CD14-positive monocyte (primary cell): ENCODE measurements at regions not wholly inside any gene's neighbourhood (a gene's known extent, or its start where the extent isn't known, plus 50 kb on each side); places are given as distances from the start of the nearest gene placed in this dataset.

ENCODE experiments used
- DNase-seq, 3 donors: peaks; one replicate each; pipeline ENCODE4 v3.0.0-alpha.2; 2011 to 2022
- H2AFZ ChIP-seq: 2 replicates; pipeline ENCODE4 v1.6.0; 2012; ENCODE audit warnings: mild to moderate bottlenecking, low read depth, low read length, inconsistent platforms; ENCODE audit not compliant: insufficient read depth, poor library complexity, severe bottlenecking
- H3K27ac ChIP-seq, 2 donors: 1 replicate in 1 of 2; 2 replicates in 1 of 2; pipeline ENCODE4 v1.5.1; 2012 to 2013; ENCODE audit warnings: low read length in 2 of 2, control low read depth in 1 of 2, inconsistent platforms in 1 of 2, low read depth in 1 of 2, mild to moderate bottlenecking in 1 of 2
- H3K27me3 ChIP-seq, 2 donors: one replicate each; pipeline versions ENCODE4 v1.6.0 to v1.6.1; 2011 to 2013; ENCODE audit warnings: low read length in 2 of 2; ENCODE audit not compliant: control insufficient read depth in 2 of 2, insufficient read depth in 2 of 2
- H3K36me3 ChIP-seq, 2 donors: replicated peaks in 1 of 2; 1 replicate in 1 of 2; 2 replicates in 1 of 2; pipeline versions ENCODE4 v1.5.1 to v1.6.1; 2012 to 2013; ENCODE audit warnings: low read length in 2 of 2, control low read depth in 1 of 2, inconsistent platforms in 1 of 2, mild to moderate bottlenecking in 1 of 2; ENCODE audit not compliant: insufficient read depth in 2 of 2, control insufficient read depth in 1 of 2
- H3K4me1 ChIP-seq, 2 donors: 1 replicate in 1 of 2; 2 replicates in 1 of 2; pipeline versions ENCODE4 v1.5.1 to v1.6.1; 2012 to 2013; ENCODE audit warnings: low read length in 2 of 2, control low read depth in 1 of 2, inconsistent platforms in 1 of 2, mild to moderate bottlenecking in 1 of 2, moderate library complexity in 1 of 2; ENCODE audit not compliant: insufficient read depth in 2 of 2, control insufficient read depth in 1 of 2
- H3K4me2 ChIP-seq: replicated peaks from 2 replicates; pipeline ENCODE3; 2012; ENCODE audit warnings: low read length, moderate library complexity, mild to moderate bottlenecking; ENCODE audit not compliant: poor library complexity, severe bottlenecking; ENCODE audit errors: extremely low read depth
- H3K4me3 ChIP-seq, 3 experiments: fragments of 200-600 bp in 1 of 3; sonication (generic) in 1 of 3; replicated peaks in 1 of 3; 1 replicate in 2 of 3; 2 replicates in 1 of 3; pipeline ENCODE4 v1.5.1; 2011 to 2013; ENCODE audit warnings: low read length in 3 of 3, mild to moderate bottlenecking in 3 of 3, control low read depth in 2 of 3, low read depth in 2 of 3, inconsistent platforms in 1 of 3, moderate library complexity in 1 of 3
- H3K79me2 ChIP-seq: 2 replicates; pipeline ENCODE4 v1.6.0; 2012; ENCODE audit warnings: mild to moderate bottlenecking, control low read depth, inconsistent platforms, low read length, moderate library complexity; ENCODE audit not compliant: insufficient read depth
- H3K9ac ChIP-seq: 2 replicates; pipeline ENCODE4 v1.6.0; 2017; ENCODE audit warnings: low read length, mild to moderate bottlenecking; ENCODE audit not compliant: insufficient read depth, poor library complexity, severe bottlenecking
- H3K9me3 ChIP-seq, 2 donors: replicated peaks in 1 of 2; 1 replicate in 1 of 2; 2 replicates in 1 of 2; pipeline versions ENCODE4 v1.5.1 to v1.6.1; 2012 to 2013; ENCODE audit warnings: low read length in 2 of 2, control low read depth in 1 of 2; ENCODE audit not compliant: control insufficient read depth in 1 of 2, insufficient read depth in 1 of 2
- H4K20me1 ChIP-seq: 2 replicates; pipeline ENCODE4 v1.6.0; 2012; ENCODE audit warnings: mild to moderate bottlenecking, low read length, control low read depth, moderate library complexity; ENCODE audit not compliant: insufficient read depth
- H3K27ac Mint-ChIP-seq, 7 donors: one replicate each; pipeline ENCODE4 v1.8.0; 2020; ENCODE audit warnings: mild to moderate bottlenecking in 7 of 7, mixed read lengths in 7 of 7, moderate library complexity in 6 of 7, inconsistent platforms in 2 of 7
- H3K27me3 Mint-ChIP-seq, 3 donors: one replicate each; pipeline ENCODE4 v1.8.0; 2021 to 2022; ENCODE audit warnings: low read depth in 3 of 3, mild to moderate bottlenecking in 3 of 3, mixed read lengths in 3 of 3, moderate library complexity in 3 of 3, inconsistent platforms in 1 of 3
- H3K36me3 Mint-ChIP-seq, 2 donors: one replicate each; pipeline ENCODE4 v1.8.0; 2020; ENCODE audit warnings: mixed read lengths in 2 of 2, inconsistent platforms in 1 of 2, mild to moderate bottlenecking in 1 of 2
- H3K4me1 Mint-ChIP-seq: one replicate; pipeline ENCODE4 v1.8.0; 2020; ENCODE audit warnings: mild to moderate bottlenecking, mixed read lengths
- H3K4me3 Mint-ChIP-seq, 2 donors: one replicate each; pipeline ENCODE4 v1.8.0; 2020; ENCODE audit warnings: mild to moderate bottlenecking in 2 of 2, mixed read lengths in 2 of 2, moderate library complexity in 1 of 2
- H3K9me3 Mint-ChIP-seq, 7 donors: one replicate each; pipeline ENCODE4 v1.8.0; 2020 to 2022; ENCODE audit warnings: mixed read lengths in 7 of 7, mild to moderate bottlenecking in 6 of 7, moderate library complexity in 6 of 7, inconsistent platforms in 2 of 7
- CTCF ChIP-seq: fragments of 200-600 bp; IDR thresholded peaks from one replicate; pipeline ENCODE4 v1.8.0; 2022; ENCODE audit warnings: antibody characterized with exemption, mild to moderate bottlenecking
- WGBS: methylation state at CpG from one replicate; pipeline ENCODE4 v1.1.5; 2013; ENCODE audit warnings: missing lambda C conversion rate; ENCODE audit not compliant: insufficient coverage; 5-methylcytosine and 5-hydroxymethylcytosine counted together
- intact Hi-C, 2 donors: fragments of 100-400 bp; cut with micrococcal nuclease; formaldehyde crosslinking; loops; one replicate each; pipeline versions ENCODE4 v1.15.0 to v1.15.1; 2023

GRCh38 chr15:92565351-92566125 is 90.0 kb downstream of the FAM174B start:
- H3K4me3 ChIP-seq, result no peak overlapping the region
- no peaks in the 10 kb centered on the region for H3K36me3 Mint-ChIP-seq
- H3K27ac Mint-ChIP-seq, result no peak overlapping the region
- H3K36me3 ChIP-seq, result no peaks in the 10 kb centered on the region
- no peak overlapping the region for H3K4me2 ChIP-seq
- WGBS, result 97% methylated on average over 3 of the region's 5 CpGs
- DNase-seq, result no peak
- no peak for TF ChIP-seq CTCF
- peaks cover 0 to 5% of the 10 kb centered on the region in 2 donors for H3K4me1 ChIP-seq
- no peak overlapping the region for H3K4me3 Mint-ChIP-seq
- no peaks in the 10 kb centered on the region for H3K9me3 ChIP-seq
- no peak overlapping the region for H2AFZ ChIP-seq
- intact Hi-C loops, result no loop called here
- peaks cover 0 to 4% (median 3%) of the 10 kb centered on the region in 3 donors for H3K27me3 Mint-ChIP-seq
- no peak overlapping the region for H3K9ac ChIP-seq
- H3K9me3 Mint-ChIP-seq, result no peaks in the 10 kb centered on the region
- no peak overlapping the region for H3K27ac ChIP-seq
- peaks cover 7% of the 10 kb centered on the region for H3K4me1 Mint-ChIP-seq
- H3K27me3 ChIP-seq, result no peaks in the 10 kb centered on the region
- no peaks in the 10 kb centered on the region for H3K79me2 ChIP-seq
- H4K20me1 ChIP-seq, result no peaks in the 10 kb centered on the region

GRCh38 chr15:92561754-92562153 is 93.8 kb downstream of the FAM174B start:
- H3K9me3 Mint-ChIP-seq, result peaks cover 0 to 3% (median 0%) of the 10 kb centered on the region in 7 donors

More at GRCh38 chr15:92561754-92562153, 93.8 kb downstream of the FAM174B start:
- DNase-seq, result no peak
- no peaks in the 10 kb centered on the region for H3K79me2 ChIP-seq
- H2AFZ ChIP-seq, result no peak overlapping the region
- no peak overlapping the region for H3K9ac ChIP-seq
- H3K27me3 ChIP-seq, result no peaks in the 10 kb centered on the region
- Mint-ChIP-seq H3K4me3 (no peak overlapping the region), H3K36me3 (no peaks in the 10 kb centered on the region), H3K4me1 (peaks cover 7% of the 10 kb centered on the region), H3K27ac (no peak overlapping the region), H3K27me3 (peaks cover 0 to 6% (median 2%) of the 10 kb centered on the region in 3 donors)
- no peak overlapping the region for H3K4me2 ChIP-seq
- H3K27ac ChIP-seq, result no peak overlapping the region
- peaks cover 0 to 5% of the 10 kb centered on the region in 2 donors for H3K4me1 ChIP-seq
- H4K20me1 ChIP-seq, result no peaks in the 10 kb centered on the region
- intact Hi-C loops, result no loop called here
- WGBS, result no CpG with 5 or more reads among the region's 5 CpGs
- no peak overlapping the region for H3K4me3 ChIP-seq
- H3K9me3 ChIP-seq, result no peaks in the 10 kb centered on the region
- H3K36me3 ChIP-seq, result no peaks in the 10 kb centered on the region
- no peak for TF ChIP-seq CTCF
